NCI-H82 (cell line): ENCODE measurements at regions not wholly inside any gene's neighbourhood (a gene's known extent, or its start where the extent isn't known, plus 50 kb on each side); places are given as distances from the start of the nearest gene placed in this dataset.
A peak's percentile ranks its signal among the peaks of the same experiment; 100 is the strongest.
"Not testable (repeated sequence)": the region's sequence is repeated elsewhere in the genome, so short reads cannot be mapped to it uniquely, and the experiment has no call there.

ENCODE experiments used
- DNase-seq: peaks from one replicate; lab custom pipeline; 2025; lab: John Stamatoyannopoulos, UW

GRCh38 chr15:26125664-26126063 lies 262.5 kb upstream of the ATP10A start:
- no peak for DNase-seq

- no peak for DNase-seq
Measured at GRCh38 chr15:26119322-26119721, 256.2 kb upstream of the ATP10A start.

GRCh38 chr15:26115229-26115943 lies 252.3 kb upstream of the ATP10A start:
- DNase-seq: no peak

GRCh38 chr15:26114128-26114527 lies 251.0 kb upstream of the ATP10A start:
- DNase-seq: not testable (repeated sequence)

GRCh38 chr15:26113296-26113695 lies 250.2 kb upstream of the ATP10A start:
- no peak for DNase-seq

- DNase-seq: no peak
Measured at GRCh38 chr15:26109203-26109602, 246.1 kb upstream of the ATP10A start.

- no peak for DNase-seq
Measured at GRCh38 chr15:26106556-26106955, 243.4 kb upstream of the ATP10A start.

- DNase-seq: no peak
Measured at GRCh38 chr15:26103002-26103404, 239.9 kb upstream of the ATP10A start.

GRCh38 chr15:26102365-26102764 lies 239.2 kb upstream of the ATP10A start:
- no peak for DNase-seq

- DNase-seq: no peak
Measured at GRCh38 chr15:26101443-26101842, 238.3 kb upstream of the ATP10A start.

GRCh38 chr15:26098801-26099200 lies 235.7 kb upstream of the ATP10A start:
- no peak for DNase-seq

- DNase-seq: no peak
Measured at GRCh38 chr15:26097216-26097615, 234.1 kb upstream of the ATP10A start.

- DNase-seq: no peak
Measured at GRCh38 chr15:26096581-26096980, 233.5 kb upstream of the ATP10A start.

GRCh38 chr15:26095710-26096330 lies 232.7 kb upstream of the ATP10A start:
- DNase-seq: no peak

- no peak for DNase-seq
Measured at GRCh38 chr15:26091184-26091583, 228.1 kb upstream of the ATP10A start.

- no peak for DNase-seq
Measured at GRCh38 chr15:26087881-26088280, 224.8 kb upstream of the ATP10A start.

GRCh38 chr15:26087395-26087794 lies 224.3 kb upstream of the ATP10A start:
- DNase-seq: peak; percentile 91

- no peak for DNase-seq
Measured at GRCh38 chr15:26084771-26085170, 221.6 kb upstream of the ATP10A start.

GRCh38 chr15:26083896-26084295 lies 220.8 kb upstream of the ATP10A start:
- DNase-seq: no peak

- DNase-seq: no peak
Measured at GRCh38 chr15:26083457-26083856, 220.3 kb upstream of the ATP10A start.

GRCh38 chr15:26082221-26083109 lies 219.3 kb upstream of the ATP10A start:
- DNase-seq: peak; percentile 98

- no peak for DNase-seq
Measured at GRCh38 chr15:26081758-26082220, 218.7 kb upstream of the ATP10A start.

- DNase-seq: no peak
Measured at GRCh38 chr15:26075770-26076169, 212.6 kb upstream of the ATP10A start.
